AG20443 (cell line): ENCODE measurements at regions not wholly inside any gene's neighbourhood (a gene's known extent, or its start where the extent isn't known, plus 50 kb on each side); places are given as distances from the start of the nearest gene placed in this dataset.

Experiments
- DNase-seq: peaks from one replicate; pipeline ENCODE4 v3.0.0; 2012; ENCODE audit warnings: low spot score, mixed read lengths

DNA sequence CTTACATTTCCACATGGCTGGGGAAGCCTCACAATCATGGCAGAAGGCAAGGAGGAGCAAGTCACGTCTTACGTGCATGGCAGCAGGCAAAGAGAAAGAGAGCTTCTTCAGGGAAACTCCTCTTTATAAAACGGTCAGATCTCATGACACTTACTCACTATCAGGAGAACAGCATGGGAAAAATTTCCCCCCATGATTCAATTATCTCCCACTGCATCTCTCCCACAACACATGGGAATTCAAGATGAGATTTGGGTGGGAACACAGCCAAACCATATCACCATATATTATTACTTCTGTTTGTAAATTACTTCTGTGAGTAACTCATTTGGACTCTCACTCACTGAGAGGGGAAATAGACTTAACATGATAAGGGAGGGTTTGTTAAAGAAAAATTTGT lies 1496.8 kb upstream of the TMEM132C start:
- DNase-seq = no peak

DNA sequence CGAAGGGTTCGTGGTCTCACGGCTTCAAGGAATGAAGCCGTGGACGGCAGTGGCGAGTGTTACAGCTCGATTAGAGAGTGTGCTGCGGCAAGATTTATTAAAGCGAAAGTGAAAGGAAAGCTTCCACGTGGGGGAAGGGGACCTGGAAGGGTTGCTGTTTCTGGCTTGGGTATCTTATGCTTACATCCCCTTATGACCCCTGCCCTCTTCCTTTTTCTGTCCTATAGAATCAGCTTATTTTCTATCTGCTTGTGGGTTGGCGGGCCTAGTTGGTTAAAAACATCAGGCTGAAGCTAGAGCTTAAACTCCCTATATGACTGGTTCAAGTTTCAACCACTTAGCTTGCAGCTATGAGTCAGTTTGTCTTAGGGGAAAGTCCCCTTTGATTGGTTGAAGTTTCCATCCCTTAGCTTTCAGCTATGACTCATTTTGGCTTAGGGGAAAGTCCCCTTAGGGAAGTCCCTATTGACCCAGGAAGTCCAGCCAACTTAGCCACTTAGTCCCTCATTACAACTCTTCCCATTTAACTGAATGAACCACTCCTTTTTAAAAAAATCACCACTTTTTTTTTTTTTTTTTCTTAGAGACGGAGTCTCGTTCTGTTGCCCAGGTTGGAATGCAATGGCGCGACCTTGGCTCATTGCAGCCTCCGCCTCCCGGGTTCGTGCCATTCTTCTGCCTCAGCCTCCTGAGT lies 1494.7 kb upstream of the TMEM132C start:
- DNase-seq = no peak

DNA sequence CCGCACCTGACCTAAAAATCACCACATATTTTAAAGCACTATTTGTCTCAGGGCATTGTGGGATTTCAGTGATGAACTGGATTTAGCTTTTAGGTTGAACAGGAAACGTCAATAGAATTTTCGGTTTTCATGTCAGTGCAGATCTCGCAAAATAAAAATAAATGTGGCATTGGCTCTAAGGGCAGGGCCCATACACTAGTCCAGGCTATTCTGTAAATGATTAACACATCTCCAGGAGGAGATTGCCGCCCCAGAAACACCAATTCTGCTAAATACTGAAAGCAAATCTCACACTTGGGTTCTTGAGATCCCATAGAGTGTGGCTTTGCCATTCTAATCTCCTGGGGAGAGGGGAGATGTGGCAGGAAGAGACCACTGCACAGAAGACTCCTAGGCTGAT lies 1494.0 kb upstream of the TMEM132C start:
- no peak for DNase-seq

DNA sequence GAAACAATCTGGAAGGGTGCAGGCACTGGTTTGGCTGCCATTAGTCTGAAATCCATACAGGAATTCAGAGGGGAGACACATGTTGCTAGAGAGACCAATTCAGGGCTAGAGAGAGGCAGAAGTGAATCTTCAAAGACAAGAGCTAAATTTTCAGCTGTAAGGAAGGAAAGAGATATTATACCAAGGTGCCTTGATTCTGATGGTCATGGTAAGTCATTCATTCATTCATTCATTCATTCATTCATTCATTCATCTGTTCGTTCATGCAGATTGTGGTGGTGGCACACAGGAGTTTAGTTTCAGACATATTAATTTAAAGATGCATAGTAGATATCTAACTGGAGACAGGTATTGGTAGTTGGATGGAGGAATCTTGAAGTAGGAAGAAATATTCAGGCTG lies 1493.5 kb upstream of the TMEM132C start:
- no peak for DNase-seq

DNA sequence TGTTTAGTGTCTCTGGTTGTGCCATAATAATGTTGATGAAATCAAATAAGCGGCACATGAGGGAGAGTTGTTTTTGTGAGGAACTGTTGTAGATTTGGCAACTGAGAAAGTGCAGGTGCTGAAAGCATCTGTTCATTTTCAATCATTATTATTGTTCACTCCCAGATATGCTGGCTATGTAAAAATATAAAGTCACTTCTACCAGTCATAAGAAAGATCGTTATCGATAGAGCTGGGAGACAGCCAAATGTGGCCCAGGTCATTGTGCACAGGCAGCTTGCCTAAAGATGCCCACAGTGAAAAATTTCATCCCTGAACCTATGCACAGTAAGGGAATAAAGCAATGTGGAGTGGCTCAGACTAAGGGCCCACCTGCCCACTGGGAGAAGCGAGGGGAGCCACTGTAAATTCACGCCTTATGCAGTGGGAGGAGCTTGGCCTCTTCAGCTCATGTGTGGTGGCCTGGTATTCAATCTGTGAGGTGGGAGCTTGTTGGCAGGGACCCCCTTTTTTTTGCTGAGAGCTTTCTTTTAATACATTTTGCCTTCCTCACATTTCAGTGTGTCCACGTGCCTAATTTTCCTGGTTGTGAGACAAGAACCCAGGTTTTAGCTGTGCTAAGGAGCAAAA lies 1490.8 kb upstream of the TMEM132C start:
- DNase-seq = no peak

DNA sequence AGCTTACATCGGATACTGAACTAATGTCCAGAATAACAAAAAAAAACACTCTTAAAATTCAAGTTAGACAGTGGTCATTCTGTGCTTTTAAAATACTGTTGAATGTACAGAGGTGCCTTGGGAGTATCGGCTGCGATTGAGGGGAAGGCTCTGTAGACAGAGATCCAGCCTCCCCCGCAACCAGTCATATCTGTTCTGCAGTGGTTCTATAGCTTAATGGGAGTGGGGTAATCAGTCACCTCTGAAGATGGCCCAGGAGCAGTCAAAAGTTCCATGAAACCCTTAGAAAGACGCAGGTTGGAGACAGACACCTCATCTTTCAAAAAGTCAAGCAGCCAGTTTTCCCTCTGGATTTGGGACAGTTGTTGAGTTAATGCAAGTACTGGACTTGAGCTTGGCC lies 1486.6 kb upstream of the TMEM132C start:
- no peak for DNase-seq

DNA sequence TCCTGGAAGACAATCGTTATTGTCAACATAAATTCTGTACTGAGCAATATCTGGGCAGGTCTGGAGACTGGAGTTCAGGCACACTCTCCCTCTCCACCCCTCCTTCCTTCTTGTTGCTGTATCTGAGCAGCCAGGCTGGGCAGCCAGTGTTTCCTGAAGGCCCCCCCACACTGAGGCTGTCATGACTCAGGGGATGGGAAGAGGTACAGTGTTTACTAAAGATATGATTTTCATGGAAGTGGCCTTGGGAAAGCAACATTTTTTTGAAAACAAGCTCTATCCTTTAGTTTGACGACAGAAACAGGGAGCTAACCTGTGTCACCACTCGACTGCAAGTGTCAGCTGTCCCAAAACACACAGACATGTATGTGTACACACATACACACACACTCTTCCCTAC lies 1485.4 kb upstream of the TMEM132C start:
- DNase-seq = no peak

DNA sequence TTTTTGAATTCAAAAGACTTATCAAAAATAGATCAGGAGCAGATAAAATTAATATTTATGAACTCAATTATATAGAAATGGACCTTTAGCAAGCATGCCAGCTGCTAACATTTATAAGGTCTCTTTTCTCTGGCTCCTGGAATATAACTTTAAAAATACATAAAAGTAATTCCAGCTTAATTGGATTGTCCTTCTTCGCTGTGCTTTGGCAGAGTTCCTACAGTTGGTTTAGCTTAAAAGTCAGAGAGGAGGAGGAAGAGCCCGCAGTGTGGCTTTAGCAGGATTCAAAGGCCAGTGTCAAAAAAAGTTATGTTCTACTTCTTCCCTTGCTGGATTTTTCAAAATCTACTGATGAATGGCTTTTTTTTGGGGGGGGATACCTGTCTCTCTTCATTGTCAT lies 1484.9 kb upstream of the TMEM132C start:
- no peak for DNase-seq

DNA sequence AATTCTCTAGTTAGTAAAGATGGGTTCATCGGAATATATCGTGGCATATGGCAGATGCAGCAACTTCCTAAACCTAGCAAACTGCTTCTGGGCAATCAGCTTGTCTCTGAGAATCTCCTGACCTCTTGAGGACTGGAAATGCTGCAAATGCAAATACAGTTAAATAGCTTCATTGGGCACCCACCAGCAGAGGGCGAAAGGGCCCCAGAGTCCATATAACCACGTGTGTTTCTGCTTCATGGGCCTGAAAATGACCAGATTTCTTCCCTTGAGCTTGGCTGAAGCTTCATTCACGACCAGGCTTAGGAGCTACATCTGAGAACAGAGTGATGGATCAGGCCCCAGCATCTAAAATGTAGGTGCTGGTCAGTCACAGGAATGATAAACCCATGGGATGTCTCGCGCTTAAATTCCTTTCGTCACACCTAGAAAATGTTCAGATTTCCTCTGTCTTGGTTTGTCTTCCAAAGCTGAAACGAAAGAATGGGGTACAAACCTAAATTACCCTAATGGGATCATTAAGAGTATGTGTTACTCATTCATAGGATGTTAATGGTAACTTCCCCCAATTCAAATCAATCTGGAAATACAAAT lies 1482.5 kb upstream of the TMEM132C start:
- peak; percentile 25 for DNase-seq

DNA sequence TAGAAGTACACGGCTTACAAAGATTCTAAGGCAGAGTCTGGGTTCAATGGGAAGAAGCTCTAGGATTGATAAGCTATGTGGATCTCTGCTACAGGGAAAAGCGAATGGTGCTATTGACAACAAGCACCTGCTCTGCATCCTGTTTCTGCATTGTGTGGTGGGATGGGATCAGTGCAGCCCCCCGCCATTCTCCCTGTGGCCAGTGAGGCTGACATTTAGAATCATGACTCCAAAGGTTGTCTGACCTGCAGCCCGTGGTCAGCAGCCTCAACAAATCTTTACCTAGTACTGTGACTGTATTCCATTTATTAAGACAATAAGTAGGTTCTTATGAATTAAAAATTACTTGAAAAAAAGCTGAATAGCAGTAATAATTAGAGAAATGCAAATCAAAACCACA lies 1477.0 kb upstream of the TMEM132C start:
- no peak for DNase-seq

DNA sequence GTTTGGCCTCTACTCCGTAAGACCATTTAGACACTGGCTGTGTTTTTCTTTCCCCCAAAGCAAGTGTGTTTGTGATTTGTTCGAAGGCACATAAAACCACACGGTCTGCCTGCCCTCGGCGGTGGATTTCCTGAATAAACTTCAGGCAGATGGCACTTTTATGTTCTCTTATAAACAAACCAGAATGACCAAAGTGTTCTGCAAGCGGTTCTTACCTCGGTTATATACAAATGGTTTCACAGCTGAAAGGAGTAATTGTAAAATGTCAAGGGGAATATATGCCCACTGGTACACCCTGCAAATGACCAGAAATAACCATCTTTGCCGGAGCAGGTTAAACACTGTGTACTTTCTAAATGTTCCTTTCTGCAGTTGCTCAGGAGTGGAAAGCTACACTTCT lies 1475.8 kb upstream of the TMEM132C start:
- DNase-seq = no peak

DNA sequence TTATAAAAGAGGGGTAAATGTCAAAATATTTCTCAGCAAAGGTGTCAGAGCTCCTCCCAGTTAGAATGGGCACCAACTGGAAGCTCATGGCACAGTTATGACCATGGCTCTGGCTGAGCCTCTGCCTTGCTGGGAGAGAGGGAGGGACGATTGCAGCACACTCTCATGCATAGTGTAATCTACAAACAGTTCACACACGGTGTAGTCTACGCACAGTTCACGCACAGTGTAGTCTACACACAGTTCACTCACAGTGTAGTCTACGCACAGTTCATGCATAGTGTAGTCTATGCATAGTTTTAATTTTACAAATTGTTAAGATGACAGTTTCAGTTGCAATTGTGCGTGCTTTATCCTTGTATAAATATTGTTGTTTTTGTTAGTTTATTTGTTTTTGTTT lies 1474.6 kb upstream of the TMEM132C start:
- DNase-seq = no peak

DNA sequence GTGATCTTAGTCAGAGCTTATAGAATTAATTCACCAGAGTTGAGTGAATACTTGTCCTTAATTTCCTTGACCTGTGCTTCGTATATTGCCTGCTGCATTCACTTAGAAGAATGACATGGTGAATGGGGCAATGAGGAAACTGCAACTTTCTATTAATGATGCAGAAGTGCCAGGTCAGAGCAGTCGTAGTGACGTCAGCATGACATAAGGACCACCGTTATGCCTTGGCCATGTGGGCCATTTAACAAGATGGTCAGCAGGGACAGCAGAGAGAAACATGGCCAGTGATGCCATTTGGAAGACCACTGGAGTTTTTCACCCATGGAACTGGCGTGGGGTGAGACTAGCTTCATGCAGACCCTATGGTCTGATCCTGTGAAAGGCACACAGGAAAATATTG lies 1469.4 kb upstream of the TMEM132C start:
- no peak for DNase-seq

DNA sequence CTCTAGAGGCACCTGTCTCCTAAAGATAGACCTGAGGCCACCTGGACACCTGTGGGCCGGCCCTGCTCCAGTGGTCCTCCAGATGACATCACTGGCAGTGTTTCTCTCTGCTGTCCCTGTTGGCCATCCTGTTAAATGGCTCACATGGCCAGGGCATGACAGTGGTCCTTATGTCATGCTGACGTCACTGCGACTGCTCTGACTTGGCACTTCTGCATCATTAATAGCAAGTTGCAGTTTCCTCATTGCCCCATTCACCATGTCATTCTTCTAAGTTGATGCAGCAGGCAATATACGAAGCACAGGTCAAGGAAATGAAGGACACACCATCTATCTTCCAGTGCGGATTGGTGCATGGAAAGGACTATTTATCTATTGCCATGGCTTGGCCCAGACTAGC lies 1468.5 kb upstream of the TMEM132C start:
- DNase-seq = no peak

DNA sequence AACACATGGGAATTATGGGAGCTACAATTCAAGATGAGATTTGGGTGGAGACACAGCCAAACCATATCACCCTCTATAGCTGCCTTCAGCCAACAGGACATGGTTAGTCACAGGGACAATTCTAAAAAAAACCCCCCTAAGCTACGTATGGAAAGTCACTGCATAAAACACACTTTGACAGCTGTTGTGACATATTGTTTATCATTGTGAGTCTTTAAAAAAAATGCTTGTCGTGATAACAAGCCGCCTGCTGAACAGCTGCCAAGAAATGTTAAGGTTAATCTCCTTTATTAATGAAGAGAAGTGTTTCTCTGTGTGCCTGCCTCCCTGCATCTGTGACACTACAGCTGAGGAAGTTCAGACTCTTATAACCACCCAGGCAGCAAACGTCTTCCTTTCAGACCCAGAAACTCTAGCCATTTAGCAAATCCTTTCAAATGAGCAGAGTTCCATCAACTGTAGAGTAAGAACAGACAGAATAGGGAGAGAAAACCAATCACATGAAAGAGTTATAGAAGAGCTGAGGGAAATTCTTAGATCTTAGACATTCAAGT lies 1459.6 kb upstream of the TMEM132C start:
- no peak for DNase-seq

DNA sequence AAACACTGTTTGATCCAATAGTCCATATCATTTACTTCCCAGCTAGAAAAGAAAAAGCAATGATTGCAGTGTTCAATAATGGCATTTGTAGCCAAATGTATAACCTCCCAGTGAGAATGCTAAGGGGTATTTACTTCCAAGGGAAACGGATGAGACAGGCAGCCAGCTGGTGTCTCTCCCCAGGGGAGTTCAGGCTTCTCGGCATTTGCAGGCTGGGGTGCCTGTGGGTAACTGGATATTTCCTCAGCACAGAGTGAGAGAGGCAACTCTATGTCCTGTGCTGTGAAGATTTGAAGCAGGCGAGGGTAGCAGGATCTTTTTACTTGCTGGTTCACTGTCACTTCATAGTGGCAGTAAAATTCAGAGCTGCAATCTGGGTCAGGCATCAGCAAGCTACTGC lies 1455.6 kb upstream of the TMEM132C start:
- DNase-seq = no peak

DNA sequence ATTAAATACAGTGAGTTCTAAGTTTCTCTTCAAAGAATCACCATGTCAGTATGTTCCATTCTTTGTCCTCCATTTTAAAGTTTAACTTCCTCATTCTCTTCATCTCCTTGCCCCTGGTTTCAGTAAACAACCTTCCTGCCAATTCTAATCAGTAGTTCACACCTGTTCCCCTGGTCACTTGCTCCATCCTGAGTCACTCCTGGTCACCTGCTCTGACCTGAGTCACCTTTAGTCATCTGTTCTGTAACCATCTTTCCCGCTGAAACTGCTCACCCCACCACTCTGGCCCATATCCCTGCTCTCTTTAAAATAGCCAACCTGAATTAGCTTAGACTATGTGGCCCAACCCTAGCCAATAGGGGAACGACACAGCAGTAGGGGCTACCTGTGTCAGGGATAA lies 1447.4 kb upstream of the TMEM132C start:
- DNase-seq = no peak

DNA sequence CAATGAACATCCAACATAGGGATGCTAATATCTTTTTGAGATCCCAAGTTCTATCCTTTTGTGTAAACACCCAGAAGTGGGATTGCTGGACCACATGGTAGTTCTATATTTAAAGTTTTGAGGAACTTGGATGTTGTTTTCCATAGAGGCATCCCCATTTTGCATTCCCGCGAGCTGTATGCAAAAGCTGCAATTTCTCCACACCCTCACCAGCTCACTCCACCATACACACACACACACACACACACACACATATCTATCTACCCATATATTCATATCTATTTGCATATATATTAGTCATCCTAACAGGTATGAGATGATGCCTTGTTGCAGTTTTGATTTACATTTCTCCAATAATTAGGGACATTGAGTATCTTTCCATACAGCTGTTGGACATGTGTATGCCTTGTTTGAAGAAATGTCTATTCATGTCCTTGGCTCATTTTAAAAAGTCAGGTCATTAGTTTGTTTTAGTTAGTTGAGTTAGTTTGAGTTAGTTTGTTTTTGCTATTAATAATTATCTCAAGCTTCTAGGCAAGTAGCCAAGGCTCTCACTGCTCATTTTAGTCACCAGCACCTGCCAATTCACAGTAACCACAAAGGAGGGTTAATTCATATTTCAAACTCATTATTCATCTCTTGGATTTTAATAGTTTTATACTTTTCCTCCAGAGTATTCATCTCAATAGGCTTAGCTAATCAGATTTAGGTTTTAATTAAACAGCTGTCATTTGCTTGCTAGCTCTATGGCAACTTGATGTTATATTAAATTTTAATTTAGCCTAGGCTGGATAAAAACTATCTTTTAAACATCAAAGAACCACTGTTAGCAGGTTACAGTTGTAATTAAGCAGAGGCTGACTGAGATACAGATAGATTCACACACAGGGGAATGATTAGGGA lies 1435.9 kb upstream of the TMEM132C start:
- DNase-seq = no peak

DNA sequence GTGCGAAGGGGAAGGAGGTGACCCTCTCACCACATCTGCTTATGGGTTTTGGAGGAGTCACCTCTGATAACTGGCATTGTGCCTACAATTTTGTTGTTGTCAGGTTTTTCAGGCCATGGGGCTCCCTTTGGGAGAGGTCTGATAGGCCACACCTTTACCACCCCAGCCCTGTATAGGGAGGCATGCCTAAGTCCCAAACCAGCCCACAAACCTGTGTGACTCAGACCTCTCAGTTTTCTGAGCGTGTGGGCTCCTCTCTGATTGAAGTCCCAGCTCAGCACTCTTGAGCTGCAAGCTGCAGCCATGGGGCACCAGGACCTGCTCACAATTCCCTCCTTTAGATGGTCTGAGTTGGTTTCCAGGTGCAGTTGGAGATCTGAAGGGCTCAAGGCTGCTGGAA lies 1429.3 kb upstream of the TMEM132C start:
- no peak for DNase-seq

DNA sequence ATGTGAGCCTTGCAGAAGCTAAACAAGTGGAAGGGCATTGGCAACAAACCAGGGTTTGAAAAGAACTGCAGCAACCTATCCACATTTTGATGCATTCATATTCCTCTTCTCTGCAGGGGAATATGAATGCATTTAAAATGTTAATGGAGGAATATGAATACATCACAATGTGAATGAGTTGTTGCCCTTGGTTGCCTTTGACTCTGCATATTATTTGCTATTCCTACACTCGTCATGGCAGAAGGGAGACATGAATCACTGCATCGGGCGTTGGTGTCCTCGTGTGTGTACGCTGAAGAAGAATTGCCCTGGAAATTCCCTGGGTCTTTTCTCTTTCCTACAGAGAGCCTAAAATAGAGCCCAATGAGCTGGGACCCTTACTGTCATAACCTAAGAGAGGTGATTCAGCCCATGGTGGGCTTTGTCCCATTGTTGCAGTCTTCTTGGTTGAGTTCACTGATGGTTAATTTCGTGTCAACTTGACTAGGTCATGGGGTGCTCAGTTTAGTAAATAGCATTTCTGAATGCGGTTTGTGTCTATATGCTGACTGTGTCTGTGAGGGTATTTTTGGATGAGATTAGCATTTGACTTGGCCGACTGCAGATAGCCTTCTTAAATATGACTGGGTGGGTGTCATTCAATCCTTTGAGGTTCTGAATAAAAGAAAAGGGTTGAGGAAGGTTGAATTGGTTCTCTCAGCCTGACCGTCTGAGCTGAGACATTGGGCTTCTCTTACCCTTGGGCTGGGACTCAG lies 1422.9 kb upstream of the TMEM132C start:
- no peak for DNase-seq

DNA sequence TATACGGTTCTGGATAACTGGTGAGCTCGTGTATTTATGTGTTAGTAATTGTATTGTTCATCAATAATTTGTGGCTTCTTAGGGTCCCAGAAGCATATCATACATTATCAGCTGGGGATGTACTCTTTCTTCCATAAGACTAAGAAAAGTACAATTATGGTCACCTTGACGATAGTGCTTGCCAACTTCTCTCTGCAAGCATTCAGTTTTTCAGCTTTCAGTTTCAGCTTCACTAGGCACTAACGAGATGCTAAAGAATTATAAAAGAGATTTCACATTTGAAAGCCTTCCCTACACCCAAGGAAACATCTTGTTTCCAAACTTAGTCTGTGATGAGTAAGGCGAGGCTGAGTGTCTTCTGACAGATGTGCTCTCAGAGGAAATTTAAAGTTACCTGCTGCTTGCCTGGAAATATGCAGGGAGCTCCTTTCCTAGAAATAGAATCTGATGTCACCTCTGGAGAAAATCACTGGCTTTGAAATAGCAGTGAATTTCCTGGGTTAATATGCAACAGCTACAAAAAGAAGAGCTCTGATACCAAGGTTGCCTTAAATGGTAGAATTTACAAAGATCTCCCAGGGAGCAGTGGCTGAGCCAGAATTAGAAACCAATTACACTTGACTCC lies 1419.9 kb upstream of the TMEM132C start:
- no peak for DNase-seq
